Neural progenitor cell (in vitro differentiated cells): ENCODE measurements at regions not wholly inside any gene's neighbourhood (a gene's known extent, or its start where the extent isn't known, plus 50 kb on each side); places are given as distances from the start of the nearest gene placed in this dataset.
"Not testable (repeated sequence)": the region's sequence is repeated elsewhere in the genome, so short reads cannot be mapped to it uniquely, and the experiment has no call there.

Experiments used
- CTCF ChIP-seq: fragments of 200-600 bp; sonication (generic); IDR thresholded peaks from 2 replicates; pipeline ENCODE4 v1.5.1; 2017; ENCODE audit warnings: antibody characterized with exemption, mild to moderate bottlenecking
- EZH2 ChIP-seq: fragments of 200-600 bp; sonication (generic); IDR thresholded peaks from 2 replicates; pipeline ENCODE4 v1.6.1; 2017; ENCODE audit warnings: antibody characterized with exemption, mild to moderate bottlenecking, moderate library complexity
- EZH2phosphoT487 ChIP-seq: fragments of 200-600 bp; sonication (generic); IDR thresholded peaks from 2 replicates; pipeline ENCODE4 v1.6.1; 2017; ENCODE audit warnings: antibody characterized with exemption

GRCh38 chr10:47626975-47627374 is 103.5 kb upstream of the AGAP9 start:
- not testable (repeated sequence) for TF ChIP-seq CTCF, EZH2phosphoT487, EZH2
